GM12872 (cell line): ENCODE measurements at regions not wholly inside any gene's neighbourhood (a gene's known extent, or its start where the extent isn't known, plus 50 kb on each side); places are given as distances from the start of the nearest gene placed in this dataset.

ENCODE experiments used
- TF ChIP-seq, protein P1 (sequence below): IDR thresholded peaks from 3 replicates; pipeline ENCODE4 v1.5.1; 2011; ENCODE audit warnings: low read depth, mild to moderate bottlenecking, low read length, moderate library complexity; ENCODE audit not compliant: insufficient read depth

DNA sequence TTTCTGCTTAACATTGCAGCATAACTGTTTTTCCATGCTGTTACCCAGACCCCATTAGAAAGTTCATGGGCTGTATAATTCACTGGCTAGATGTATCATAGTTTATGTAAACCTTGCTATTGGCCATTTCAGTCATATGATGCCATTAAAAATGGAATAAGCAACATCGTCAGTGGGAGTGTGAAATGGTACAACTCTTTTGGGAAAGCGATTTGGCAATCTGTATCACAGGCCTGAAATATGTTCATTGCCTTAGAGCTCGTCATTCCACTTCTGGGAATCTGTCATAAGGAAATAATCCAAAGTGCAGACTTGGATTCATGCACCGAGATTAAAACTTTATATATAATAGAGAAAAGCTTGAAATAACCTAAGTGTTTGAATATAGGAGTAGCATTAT, 77.9 kb upstream of the KLF4 start:
- TF ChIP-seq, protein P1, sequence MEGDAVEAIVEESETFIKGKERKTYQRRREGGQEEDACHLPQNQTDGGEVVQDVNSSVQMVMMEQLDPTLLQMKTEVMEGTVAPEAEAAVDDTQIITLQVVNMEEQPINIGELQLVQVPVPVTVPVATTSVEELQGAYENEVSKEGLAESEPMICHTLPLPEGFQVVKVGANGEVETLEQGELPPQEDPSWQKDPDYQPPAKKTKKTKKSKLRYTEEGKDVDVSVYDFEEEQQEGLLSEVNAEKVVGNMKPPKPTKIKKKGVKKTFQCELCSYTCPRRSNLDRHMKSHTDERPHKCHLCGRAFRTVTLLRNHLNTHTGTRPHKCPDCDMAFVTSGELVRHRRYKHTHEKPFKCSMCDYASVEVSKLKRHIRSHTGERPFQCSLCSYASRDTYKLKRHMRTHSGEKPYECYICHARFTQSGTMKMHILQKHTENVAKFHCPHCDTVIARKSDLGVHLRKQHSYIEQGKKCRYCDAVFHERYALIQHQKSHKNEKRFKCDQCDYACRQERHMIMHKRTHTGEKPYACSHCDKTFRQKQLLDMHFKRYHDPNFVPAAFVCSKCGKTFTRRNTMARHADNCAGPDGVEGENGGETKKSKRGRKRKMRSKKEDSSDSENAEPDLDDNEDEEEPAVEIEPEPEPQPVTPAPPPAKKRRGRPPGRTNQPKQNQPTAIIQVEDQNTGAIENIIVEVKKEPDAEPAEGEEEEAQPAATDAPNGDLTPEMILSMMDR = no peak

DNA sequence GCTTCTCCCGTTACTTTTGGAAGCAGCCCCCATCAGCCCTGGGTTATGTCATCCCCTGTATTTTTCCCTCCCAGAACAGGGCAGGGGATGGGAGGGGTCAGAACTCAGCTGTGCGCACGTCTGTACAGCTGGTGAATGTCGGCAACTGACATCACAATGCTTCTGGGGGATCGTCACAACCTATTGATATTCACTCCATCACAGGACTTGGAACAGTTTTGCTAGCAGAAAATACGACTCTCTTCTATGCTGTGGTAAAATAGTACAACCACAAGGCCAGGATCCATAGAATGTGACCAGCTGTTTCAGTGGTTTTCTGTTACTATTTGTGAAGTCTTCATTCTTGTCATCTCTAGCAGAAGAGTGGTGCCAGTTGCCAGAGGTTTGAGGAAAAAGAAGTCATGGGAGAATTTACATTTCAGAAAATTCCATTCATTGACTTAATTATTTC, 77.1 kb upstream of the KLF4 start:
- TF ChIP-seq, protein P1 = no peak

DNA sequence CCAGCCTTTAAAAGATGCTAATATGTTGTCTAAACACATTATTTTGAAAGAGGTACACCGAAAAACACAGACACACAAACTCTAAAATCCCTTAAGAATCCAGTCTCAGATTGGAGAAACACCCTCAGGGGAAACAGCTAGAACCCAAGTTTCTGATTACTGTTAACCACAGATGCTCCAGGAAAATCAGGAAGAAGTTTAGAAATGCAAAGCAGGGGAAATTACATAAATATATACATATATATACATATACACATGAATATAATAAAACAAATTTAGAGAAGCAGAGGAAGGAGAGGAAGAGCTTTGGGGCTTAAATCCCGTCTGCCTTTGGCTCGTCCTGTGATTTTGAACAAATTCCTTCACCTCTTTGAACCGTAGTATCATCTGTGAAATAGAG, 73.2 kb upstream of the KLF4 start:
- TF ChIP-seq, protein P1 = no peak

DNA sequence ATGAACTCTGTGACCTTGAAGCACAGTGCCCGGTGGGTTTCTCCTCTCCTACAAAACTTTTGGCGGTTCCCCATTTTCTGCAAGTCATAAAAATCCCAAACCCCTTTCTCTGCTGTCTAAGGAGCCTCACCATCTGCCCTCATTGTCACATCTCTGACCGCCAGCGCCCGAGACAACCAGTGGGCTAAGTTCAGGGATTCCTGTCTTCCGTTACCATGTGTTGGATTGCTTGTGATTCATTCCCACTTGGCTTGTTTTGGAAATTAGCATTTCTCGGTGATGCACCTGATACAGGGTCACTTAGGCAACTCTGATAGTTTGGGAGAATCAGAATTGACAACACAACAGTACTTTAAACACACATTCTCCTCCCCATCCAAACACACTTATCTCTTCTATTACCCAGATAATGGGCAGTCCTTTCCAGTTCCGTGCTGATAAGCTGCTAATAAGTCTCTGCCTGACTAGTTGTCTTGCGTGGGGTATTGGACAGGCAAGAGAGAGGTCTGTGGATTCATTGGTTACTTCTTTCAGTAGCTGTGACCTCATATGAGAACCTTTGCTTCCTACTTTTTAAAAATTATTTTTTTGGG, 70.0 kb upstream of the KLF4 start:
- TF ChIP-seq, protein P1 = no peak

DNA sequence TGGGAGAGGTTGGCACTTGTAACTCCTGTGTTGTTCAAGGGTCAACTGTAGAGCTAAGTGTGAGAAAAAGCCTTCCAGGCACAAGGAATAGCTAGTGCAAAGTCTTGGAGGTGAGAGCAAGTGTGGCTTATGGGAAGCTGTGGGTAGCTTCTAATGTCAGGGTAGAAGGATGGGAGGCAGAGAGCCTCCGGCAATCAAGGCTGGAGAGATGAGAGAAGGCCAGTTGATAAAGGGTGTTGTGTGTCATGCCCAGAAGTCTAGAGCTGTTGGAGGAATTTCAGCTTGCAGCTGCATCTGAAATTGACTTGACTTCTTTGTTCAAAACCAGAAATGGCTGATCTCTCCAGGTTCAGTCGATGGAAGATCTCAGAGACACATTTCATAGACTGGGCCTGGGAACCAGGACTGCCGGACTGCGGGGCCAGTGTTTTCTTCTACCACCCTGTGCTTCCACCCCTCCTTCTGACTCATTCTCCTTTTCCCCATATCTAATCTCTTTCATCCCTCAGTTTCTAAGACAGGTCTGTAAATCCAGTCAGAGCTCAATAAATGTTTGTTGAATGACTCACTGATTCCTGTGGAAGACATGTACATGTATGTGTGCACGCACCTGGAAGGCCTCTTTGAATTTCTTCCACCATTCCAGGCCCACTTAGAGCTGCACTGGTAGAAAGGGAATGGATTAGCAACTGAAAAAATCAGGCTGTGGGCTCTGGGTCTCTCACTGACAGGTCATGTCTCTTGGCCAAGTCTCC, 67.8 kb upstream of the KLF4 start:
- TF ChIP-seq, protein P1 = no peak

DNA sequence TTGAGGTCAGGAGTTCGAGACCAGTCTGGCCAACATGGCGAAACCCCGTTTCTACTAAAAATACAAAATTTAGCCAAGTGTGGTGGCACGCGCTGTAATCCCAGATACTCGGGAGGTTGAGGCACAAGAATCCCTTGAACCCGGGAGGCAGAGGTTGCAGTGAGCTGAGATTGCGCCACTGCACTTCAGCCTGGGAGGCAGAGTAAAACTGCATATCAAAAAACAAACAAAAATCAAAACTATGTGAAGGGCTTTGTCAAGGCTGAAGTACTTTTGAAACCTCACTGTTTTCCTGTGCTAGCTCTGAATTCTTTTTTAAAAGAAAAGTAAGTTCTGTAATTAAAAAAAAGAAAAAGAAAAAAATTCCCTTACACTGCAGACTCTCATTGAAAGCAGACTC, 65.1 kb upstream of the KLF4 start:
- TF ChIP-seq, protein P1 = no peak

DNA sequence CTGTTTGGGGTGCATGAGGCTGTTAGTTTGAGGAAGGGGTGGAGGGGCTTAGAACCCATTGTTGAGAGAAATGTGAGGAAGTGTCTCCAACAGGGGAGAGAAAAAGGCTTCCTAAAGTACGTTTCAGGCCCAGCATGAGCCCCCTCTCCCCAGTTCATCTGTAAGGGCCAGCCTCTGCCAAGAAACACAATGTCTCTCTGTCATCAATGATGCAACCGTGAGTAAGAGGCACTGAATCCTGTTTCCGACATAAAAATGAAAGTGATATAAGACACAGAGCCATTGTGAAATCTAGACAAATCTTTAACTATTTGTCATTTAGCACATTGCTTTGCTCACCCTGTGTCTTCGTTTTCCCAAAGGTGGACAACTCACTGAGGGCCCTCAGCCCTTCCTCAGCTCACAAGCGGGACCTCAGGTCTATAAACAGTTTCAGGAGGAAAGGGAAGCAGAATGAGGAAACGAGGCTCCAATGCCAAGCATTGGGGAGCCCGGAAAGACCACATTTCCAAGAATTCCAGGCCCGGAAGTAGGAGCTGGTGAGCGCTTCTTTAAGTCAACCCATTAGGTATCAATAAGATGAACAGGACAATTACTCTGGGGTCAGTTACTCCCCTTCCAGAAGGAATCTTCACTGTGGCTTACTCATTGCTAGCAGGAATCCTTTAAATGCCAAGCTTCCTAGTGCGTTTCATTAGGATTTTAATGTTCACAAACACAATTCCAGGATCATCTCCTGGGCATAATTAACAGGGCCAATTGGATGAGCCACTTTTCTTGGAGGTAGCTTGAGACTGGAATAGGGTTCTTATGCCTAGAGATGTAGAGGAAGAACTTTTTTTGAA, 59.0 kb upstream of the KLF4 start:
- TF ChIP-seq, protein P1 = no peak
